ENCODE measurements at regions not wholly inside any gene's neighbourhood (a gene's known extent, or its start where the extent isn't known, plus 50 kb on each side); places are given as distances from the start of the nearest gene placed in this dataset.

DNA sequence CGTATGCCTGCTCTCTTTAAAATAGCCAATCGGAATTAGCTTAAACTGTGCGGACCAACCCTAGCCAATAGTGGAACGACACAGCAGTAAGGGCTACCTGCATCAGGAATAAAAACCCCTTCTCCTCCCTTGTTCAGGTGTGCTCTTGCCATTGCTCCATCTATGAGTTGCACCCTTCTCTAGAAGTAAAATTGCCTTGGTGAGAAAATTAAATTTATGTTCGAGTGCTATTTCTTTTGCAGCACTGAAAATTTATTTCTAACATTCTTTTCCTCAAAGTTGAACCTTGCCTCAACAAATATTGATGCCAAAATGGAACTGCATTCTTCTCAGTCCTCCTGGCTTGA lies 102.5 kb upstream of the SHB start:
- TF ChIP-seq, protein P1, sequence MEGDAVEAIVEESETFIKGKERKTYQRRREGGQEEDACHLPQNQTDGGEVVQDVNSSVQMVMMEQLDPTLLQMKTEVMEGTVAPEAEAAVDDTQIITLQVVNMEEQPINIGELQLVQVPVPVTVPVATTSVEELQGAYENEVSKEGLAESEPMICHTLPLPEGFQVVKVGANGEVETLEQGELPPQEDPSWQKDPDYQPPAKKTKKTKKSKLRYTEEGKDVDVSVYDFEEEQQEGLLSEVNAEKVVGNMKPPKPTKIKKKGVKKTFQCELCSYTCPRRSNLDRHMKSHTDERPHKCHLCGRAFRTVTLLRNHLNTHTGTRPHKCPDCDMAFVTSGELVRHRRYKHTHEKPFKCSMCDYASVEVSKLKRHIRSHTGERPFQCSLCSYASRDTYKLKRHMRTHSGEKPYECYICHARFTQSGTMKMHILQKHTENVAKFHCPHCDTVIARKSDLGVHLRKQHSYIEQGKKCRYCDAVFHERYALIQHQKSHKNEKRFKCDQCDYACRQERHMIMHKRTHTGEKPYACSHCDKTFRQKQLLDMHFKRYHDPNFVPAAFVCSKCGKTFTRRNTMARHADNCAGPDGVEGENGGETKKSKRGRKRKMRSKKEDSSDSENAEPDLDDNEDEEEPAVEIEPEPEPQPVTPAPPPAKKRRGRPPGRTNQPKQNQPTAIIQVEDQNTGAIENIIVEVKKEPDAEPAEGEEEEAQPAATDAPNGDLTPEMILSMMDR (IDR thresholded peaks at IDR 0.05; ENCODE audit: insufficient read depth, low read length, poor library complexity, severe bottlenecking), result no peak
- no peak for TF ChIP-seq EZH2phosphoT487 (conservative IDR thresholded peaks at IDR 0.05; ENCODE audit: low read length)

Data from SU-DHL-6 (cell line).